ENCODE measurements at regions not wholly inside any gene's neighbourhood (a gene's known extent, or its start where the extent isn't known, plus 50 kb on each side); places are given as distances from the start of the nearest gene placed in this dataset.

- TF ChIP-seq CTCF (IDR thresholded peaks at IDR 0.05 in 4 of 5, conservative IDR thresholded peaks at IDR 0.05 in 1 of 5) (peak; percentile 83 to 86 (median 83)), POLR2A (IDR thresholded peaks at IDR 0.05) (no peak)
Measured at GRCh38 chr9:34899535-34900158, 58.4 kb upstream of the PHF24 start.

Measured in gastrocnemius medialis (tissue), 4 donors.